HepG2 (cell line): ENCODE measurements at regions not wholly inside any gene's neighbourhood (a gene's known extent, or its start where the extent isn't known, plus 50 kb on each side); places are given as distances from the start of the nearest gene placed in this dataset.
A peak's percentile ranks its signal among the peaks of the same experiment; 100 is the strongest.

ENCODE experiments used
- ATAC-seq: fragments of 200-7000 bp; cut with Tn5 transposase; 3 replicates; pipeline ENCODE4 v1.9.1; 2020; ENCODE audit warnings: mild to moderate bottlenecking, moderate library complexity
- BruUV-seq: library from RNA; stranded (reverse); fragments of 400-500 nt; replicated peaks from 2 replicates; lab custom pipeline; 2021; lab: Mats Ljungman, UMichigan
- CTCF ChIA-PET: fragments of 300-600 bp; formaldehyde crosslinking; extraction: SDS; loops from one replicate; lab custom pipeline; 2021; ENCODE audit warnings: low total read pairs, inconsistent platforms, low intra/inter-chr PET ratio; lab: Yijun Ruan, JAX
- POLR2A ChIA-PET: fragments of 350-600 bp; sonication (Branson Sonifier 250); formaldehyde crosslinking; loops from one replicate; lab custom pipeline; 2020; ENCODE audit warnings: antibody characterized with exemption, inconsistent platforms; lab: Yijun Ruan, JAX
- DNase-seq: peaks from one replicate; pipeline ENCODE4 v3.0.0-alpha.2; 2015; ENCODE audit warnings: low spot score
- FAIRE-seq: peaks from 3 replicates; lab custom pipeline; 2011; peaks lifted over from hg19 to GRCh38; lab: Jason Lieb, UNC
- H2AFZ ChIP-seq: one replicate; pipeline ENCODE4 v1.6.1; 2011; ENCODE audit warnings: low read length, inconsistent platforms
- H3K27ac ChIP-seq: fragments of 300-600 bp; 3 replicates; pipeline ENCODE4 v1.8.0; 2011; ENCODE audit warnings: mixed run types, mild to moderate bottlenecking, mixed read lengths, low read length, inconsistent platforms; ENCODE audit not compliant: insufficient read depth; ENCODE audit errors: extremely low read length
- H3K27me3 ChIP-seq, 2 experiments: fragments of 200-600 bp in 1 of 2; 2 replicates in 1 of 2; 3 replicates in 1 of 2; pipeline versions ENCODE4 v1.6.0 to v1.8.0; 2011; ENCODE audit warnings: low read length in 2 of 2, mild to moderate bottlenecking in 2 of 2, moderate library complexity in 2 of 2, inconsistent platforms in 1 of 2; ENCODE audit not compliant: insufficient read depth in 2 of 2, control insufficient read depth in 1 of 2
- H3K36me3 ChIP-seq, 2 experiments: fragments of 200-600 bp in 1 of 2; replicated peaks in 1 of 2; 2 replicates in 1 of 2; 3 replicates in 1 of 2; pipeline versions ENCODE4 v1.5.1 to v1.8.0; 2011; ENCODE audit warnings: low read length in 2 of 2, inconsistent platforms in 1 of 2; ENCODE audit not compliant: insufficient read depth in 2 of 2, control insufficient read depth in 1 of 2
- H3K4me1 ChIP-seq: 2 replicates; pipeline ENCODE4 v1.5.1; 2012; ENCODE audit warnings: low read length, inconsistent platforms; ENCODE audit not compliant: insufficient read depth
- H3K4me2 ChIP-seq: 2 replicates; pipeline ENCODE4 v1.6.0; 2011; ENCODE audit warnings: low read depth, low read length, inconsistent platforms
- H3K4me3 ChIP-seq, 3 experiments: fragments of 200-600 bp in 1 of 3; sonication (generic), shearing (Covaris generic) in 1 of 3; replicated peaks in 1 of 3; 2 replicates each; pipeline ENCODE4 v1.5.1; 2011 to 2016; ENCODE audit warnings: low read length in 3 of 3, inconsistent platforms in 2 of 3, low read depth in 2 of 3, mild to moderate bottlenecking in 2 of 3, control low read depth in 1 of 3, mixed read lengths in 1 of 3; ENCODE audit not compliant: insufficient read depth in 1 of 3
- H3K79me2 ChIP-seq: one replicate; pipeline ENCODE4 v1.6.1; 2011; ENCODE audit warnings: low read length, inconsistent platforms; ENCODE audit not compliant: insufficient read depth
- H3K9ac ChIP-seq: 2 replicates; pipeline ENCODE4 v1.6.0; 2011; ENCODE audit warnings: mild to moderate bottlenecking, low read depth, low read length, inconsistent platforms; ENCODE audit not compliant: insufficient read depth
- H3K9me3 ChIP-seq: 2 replicates; pipeline ENCODE4 v1.5.1; 2012; ENCODE audit warnings: mild to moderate bottlenecking, low read length
- H4K20me1 ChIP-seq: 2 replicates; pipeline ENCODE4 v1.6.0; 2011; ENCODE audit warnings: inconsistent platforms, mild to moderate bottlenecking, low read length, moderate library complexity; ENCODE audit not compliant: insufficient read depth
- ATF7 ChIP-seq, 2 experiments: fragments of 450-650 bp in 1 of 2; sonication (generic) in 1 of 2; formaldehyde crosslinking in 1 of 2; IDR thresholded peaks; 2 replicates each; pipeline versions ENCODE4 v1.4.0 to v1.6.1; 2016 to 2020; ENCODE audit warnings: antibody characterized with exemption in 1 of 2, mild to moderate bottlenecking in 1 of 2, missing genetic modification reagents in 1 of 2
- BHLHE40 ChIP-seq: IDR thresholded peaks from 2 replicates; pipeline ENCODE4 v1.6.1; 2011; ENCODE audit warnings: low read length, improper control_type of control experiment
- HNRNPH1 ChIP-seq: fragments of 200-400 bp; formaldehyde crosslinking; optimal IDR thresholded peaks from 2 replicates; pipeline ENCODE3; 2017; ENCODE audit warnings: mild to moderate bottlenecking, low read depth, low read length
- PHF8 ChIP-seq: sonication (generic); formaldehyde crosslinking; IDR thresholded peaks from 2 replicates; pipeline ENCODE4 v1.5.0; 2020; ENCODE audit warnings: missing genetic modification reagents
- SKIL ChIP-seq: sonication (generic); formaldehyde crosslinking; IDR thresholded peaks from 2 replicates; pipeline ENCODE4 v1.8.0; 2022; ENCODE audit warnings: missing genetic modification reagents, mild to moderate bottlenecking, moderate library complexity, borderline replicate concordance
- TOPORS ChIP-seq: sonication (generic); formaldehyde crosslinking; IDR thresholded peaks from 2 replicates; pipeline ENCODE4 v1.8.0; 2023; ENCODE audit warnings: mild to moderate bottlenecking, missing genetic modification reagents
- ZNF101 ChIP-seq: sonication (generic); formaldehyde crosslinking; IDR thresholded peaks from 2 replicates; pipeline ENCODE4 v1.4.0; 2020; ENCODE audit warnings: mild to moderate bottlenecking, low read depth, missing genetic modification reagents, borderline replicate concordance
- ZNF574 ChIP-seq: sonication (generic); formaldehyde crosslinking; IDR thresholded peaks from 2 replicates; pipeline ENCODE4 v1.4.0; 2020; ENCODE audit warnings: missing genetic modification reagents
- ZNF83 ChIP-seq: sonication (generic); formaldehyde crosslinking; IDR thresholded peaks from 2 replicates; pipeline ENCODE4 v1.4.0; 2020; ENCODE audit warnings: missing genetic modification reagents, mild to moderate bottlenecking, borderline replicate concordance
- ZSCAN25 ChIP-seq: sonication (generic); formaldehyde crosslinking; IDR thresholded peaks from 2 replicates; pipeline ENCODE4 v1.8.0; 2022; ENCODE audit warnings: mild to moderate bottlenecking, missing genetic modification reagents
- WGBS: methylation state at CpG from one replicate; pipeline ENCODE4 v1.1.6; 2017; ENCODE audit warnings: low lambda C conversion rate; 5-methylcytosine and 5-hydroxymethylcytosine counted together
- in situ Hi-C: cut with HindIII; loops from 2 replicates; pipeline ENCODE4 v1.10.0; 2017; ENCODE audit warnings: low pct_unique_long_range_greater_than_20kb; ENCODE audit not compliant: extremely low pct_ligation_motif_present
- intact Hi-C: fragments of 100-400 bp; cut with micrococcal nuclease; formaldehyde crosslinking; loops from one replicate; pipeline ENCODE4 v1.10.0; 2022; ENCODE audit not compliant: unreplicated experiment
- TF ChIP-seq, protein P1 (sequence below): sonication (generic); formaldehyde crosslinking; IDR thresholded peaks from 2 replicates; pipeline ENCODE4 v1.5.0; 2020; ENCODE audit warnings: mild to moderate bottlenecking, missing genetic modification reagents, borderline replicate concordance

- H3K9me3 ChIP-seq: no peaks in the 10 kb centered on the region
- H3K4me3 ChIP-seq: no peak overlapping the region
- H3K79me2 ChIP-seq: no peaks in the 10 kb centered on the region
- WGBS: 0% methylated on average over 1 of the region's 7 CpGs
- H3K9ac ChIP-seq: no peak overlapping the region
- no peak overlapping the region for H2AFZ ChIP-seq
- no peak for ATAC-seq
- intact Hi-C loops: no loop called here
- ChIA-PET POLR2A (no interaction called here), CTCF (no interaction called here)
- no TSS peak for BruUV-seq
- DNase-seq: peak; percentile 18
- H3K4me2 ChIP-seq: no peak overlapping the region
- in situ Hi-C loops: no loop called here
- H3K36me3 ChIP-seq: no peaks in the 10 kb centered on the region
- no peaks in the 10 kb centered on the region for H3K4me1 ChIP-seq
- H3K27ac ChIP-seq: no peak overlapping the region
- TF ChIP-seq, protein P1, sequence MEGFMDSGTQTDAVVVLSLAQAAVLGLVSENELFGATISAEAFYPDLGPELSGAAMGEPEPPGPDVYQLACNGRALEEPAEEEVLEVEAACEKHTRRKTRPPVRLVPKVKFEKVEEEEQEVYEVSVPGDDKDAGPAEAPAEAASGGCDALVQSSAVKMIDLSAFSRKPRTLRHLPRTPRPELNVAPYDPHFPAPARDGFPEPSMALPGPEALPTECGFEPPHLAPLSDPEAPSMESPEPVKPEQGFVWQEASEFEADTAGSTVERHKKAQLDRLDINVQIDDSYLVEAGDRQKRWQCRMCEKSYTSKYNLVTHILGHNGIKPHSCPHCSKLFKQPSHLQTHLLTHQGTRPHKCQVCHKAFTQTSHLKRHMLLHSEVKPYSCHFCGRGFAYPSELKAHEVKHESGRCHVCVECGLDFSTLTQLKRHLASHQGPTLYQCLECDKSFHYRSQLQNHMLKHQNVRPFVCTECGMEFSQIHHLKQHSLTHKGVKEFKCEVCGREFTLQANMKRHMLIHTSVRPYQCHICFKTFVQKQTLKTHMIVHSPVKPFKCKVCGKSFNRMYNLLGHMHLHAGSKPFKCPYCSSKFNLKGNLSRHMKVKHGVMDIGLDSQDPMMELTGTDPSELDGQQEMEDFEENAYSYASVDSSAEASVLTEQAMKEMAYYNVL (CRISPR knock-in tag): no peak
- TF ChIP-seq BHLHE40 (peak; percentile 87), ATF7 (IDR thresholded peaks at IDR 0.05) (peak; percentile 39; the same call in 1 of the 2 replicates), ATF7 (CRISPR knock-in tag; IDR thresholded peaks at IDR 0.05) (no peak)
- H3K27me3 ChIP-seq: no peaks in the 10 kb centered on the region
- no peak for FAIRE-seq
- H4K20me1 ChIP-seq: no peaks in the 10 kb centered on the region
These were observed 352.6 kb downstream of the SS18 start for GRCh38 chr18:25737710-25738311.

GRCh38 chr18:25736516-25736915 is 353.9 kb downstream of the SS18 start:
- Histone ChIP-seq H3K4me2 (no peak overlapping the region), H4K20me1 (no peaks in the 10 kb centered on the region), H3K9ac (no peak overlapping the region), H3K4me1 (no peaks in the 10 kb centered on the region), H3K4me3 (no peak overlapping the region), H3K79me2 (no peaks in the 10 kb centered on the region), H3K27ac (no peak overlapping the region), H2AFZ (no peak overlapping the region), H3K36me3 (no peaks in the 10 kb centered on the region), H3K9me3 (no peaks in the 10 kb centered on the region), H3K27me3 (no peaks in the 10 kb centered on the region)
- CTCF ChIA-PET: no interaction called here
- 11% methylated on average over 5 of the region's 5 CpGs for WGBS
- intact Hi-C loops: no loop called here
- DNase-seq (no peak), ATAC-seq (no peak), FAIRE-seq (no peak)
- POLR2A ChIA-PET: no interaction called here
- no TSS peak for BruUV-seq
- no peak for TF ChIP-seq ZNF101 (CRISPR knock-in tag)
- no peak for TF ChIP-seq PHF8 (CRISPR knock-in tag)
- TF ChIP-seq TOPORS (CRISPR knock-in tag): no peak
- TF ChIP-seq HNRNPH1: no peak
- TF ChIP-seq SKIL (CRISPR knock-in tag): no peak
- TF ChIP-seq ZNF574 (CRISPR knock-in tag): no peak
- no peak for TF ChIP-seq ZNF83
- TF ChIP-seq ZSCAN25: no peak
- in situ Hi-C loops: no loop called here
